Stimulated activated naive B cell treated with anti-CD40 and anti-IgM and Interleukin-4, amounts not matched to agents 10 μg/mL and 1 μg/mL and 100 μg/mL, for 72 hours (primary cell): ENCODE measurements at regions not wholly inside any gene's neighbourhood (a gene's known extent, or its start where the extent isn't known, plus 50 kb on each side); places are given as distances from the start of the nearest gene placed in this dataset.
"Not testable (repeated sequence)": the region's sequence is repeated elsewhere in the genome, so short reads cannot be mapped to it uniquely, and the experiment has no call there.

Experiments
- ATAC-seq, 2 donors: fragments of 150-1000 bp; cut with Tn5 transposase; replicated peaks; 2 replicates each; pipeline ENCODE4 v1.10.0; 2021; ENCODE audit warnings: moderate library complexity in 1 of 2
- DNase-seq: peaks from one replicate; pipeline ENCODE4 v3.0.0; 2021
- H3K27ac Mint-ChIP-seq: one replicate; pipeline ENCODE4 v1.8.0; 2022; ENCODE audit warnings: mild to moderate bottlenecking, mixed read lengths
- H3K27me3 Mint-ChIP-seq, 2 donors: one replicate each; pipeline ENCODE4 v1.8.0; 2022; ENCODE audit warnings: mixed read lengths in 2 of 2
- H3K36me3 Mint-ChIP-seq, 2 donors: one replicate each; pipeline ENCODE4 v1.8.0; 2022; ENCODE audit warnings: mixed read lengths in 2 of 2, mild to moderate bottlenecking in 1 of 2
- H3K4me1 Mint-ChIP-seq, 2 donors: one replicate each; pipeline ENCODE4 v1.8.0; 2022; ENCODE audit warnings: mixed read lengths in 2 of 2, mild to moderate bottlenecking in 1 of 2
- H3K4me3 Mint-ChIP-seq, 2 donors: one replicate each; pipeline ENCODE4 v1.8.0; 2022; ENCODE audit warnings: mild to moderate bottlenecking in 2 of 2, mixed read lengths in 2 of 2, moderate library complexity in 1 of 2
- H3K9me3 Mint-ChIP-seq, 2 donors: one replicate each; pipeline ENCODE4 v1.8.0; 2022; ENCODE audit warnings: mixed read lengths in 2 of 2, mild to moderate bottlenecking in 1 of 2

GRCh38 chr10:23643111-23643780, 204.4 kb downstream of the OTUD1 start:
- ATAC-seq (no peak), DNase-seq (no peak)
- H3K9me3 Mint-ChIP-seq = peaks cover 0 to under 1% of the 10 kb centered on the region in 2 donors
- no peak overlapping the region for H3K27ac Mint-ChIP-seq
- no peaks in the 10 kb centered on the region for H3K36me3 Mint-ChIP-seq
- H3K4me1 Mint-ChIP-seq = no peaks in the 10 kb centered on the region
- peaks cover 12 to 24% of the 10 kb centered on the region in 2 donors for H3K27me3 Mint-ChIP-seq
- no peak overlapping the region for H3K4me3 Mint-ChIP-seq

DNA sequence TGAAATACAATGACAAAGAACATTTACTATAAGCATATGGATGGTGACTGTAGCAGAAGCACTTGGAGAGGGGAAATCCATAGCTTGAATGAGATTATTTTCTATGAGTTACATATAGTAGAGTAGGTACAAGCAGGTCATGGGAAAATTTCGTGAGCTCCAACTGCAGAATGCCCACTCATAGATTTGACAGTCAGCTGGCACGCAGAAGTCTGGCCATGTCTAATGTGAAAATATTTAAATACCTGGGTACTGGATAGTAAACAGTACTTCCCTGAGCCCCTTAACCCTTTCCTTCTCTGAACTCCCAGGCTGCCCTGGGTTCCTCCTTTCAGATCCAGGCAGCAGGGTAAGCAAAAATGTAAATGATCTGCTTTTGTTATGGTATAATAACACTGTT, 209.7 kb downstream of the OTUD1 start:
- no peaks in the 10 kb centered on the region for H3K9me3 Mint-ChIP-seq
- no peak overlapping the region for H3K27ac Mint-ChIP-seq
- ATAC-seq (no peak), DNase-seq (no peak)
- no peaks in the 10 kb centered on the region for H3K36me3 Mint-ChIP-seq
- H3K4me3 Mint-ChIP-seq = no peak overlapping the region
- peaks cover 12 to 18% of the 10 kb centered on the region in 2 donors for H3K27me3 Mint-ChIP-seq
- no peaks in the 10 kb centered on the region for H3K4me1 Mint-ChIP-seq

DNA sequence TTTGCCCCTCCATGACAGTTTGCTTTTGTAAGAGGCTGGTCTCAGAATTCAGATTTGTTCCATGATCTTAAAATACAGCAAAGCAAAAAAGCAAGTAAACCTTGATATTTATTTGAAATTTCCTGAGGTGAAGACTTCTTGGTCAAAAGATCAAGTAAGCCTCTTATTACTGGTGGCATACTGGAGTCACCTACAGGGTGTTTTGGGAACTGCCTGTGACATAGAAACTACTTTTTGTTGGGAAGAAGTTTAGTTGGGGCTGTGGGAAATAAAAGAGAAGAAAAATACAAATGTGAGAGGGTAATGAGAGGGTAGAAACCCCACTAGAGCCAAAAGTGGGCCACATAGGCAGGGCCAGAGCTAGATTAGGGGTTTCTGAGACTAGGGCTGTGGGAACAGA, 217.9 kb downstream of the OTUD1 start:
- H3K36me3 Mint-ChIP-seq = no peaks in the 10 kb centered on the region
- H3K27ac Mint-ChIP-seq = no peak overlapping the region
- no peaks in the 10 kb centered on the region for H3K9me3 Mint-ChIP-seq
- DNase-seq = no peak
- H3K27me3 Mint-ChIP-seq = peaks cover 0 to 23% of the 10 kb centered on the region in 2 donors
- no peaks in the 10 kb centered on the region for H3K4me1 Mint-ChIP-seq
- no peak for ATAC-seq
- H3K4me3 Mint-ChIP-seq = no peak overlapping the region

GRCh38 chr10:23657677-23658076, 218.8 kb downstream of the OTUD1 start:
- no peak for ATAC-seq
- no peaks in the 10 kb centered on the region for H3K9me3 Mint-ChIP-seq
- H3K36me3 Mint-ChIP-seq = no peaks in the 10 kb centered on the region
- no peak overlapping the region for H3K4me3 Mint-ChIP-seq
- DNase-seq = no peak
- no peaks in the 10 kb centered on the region for H3K4me1 Mint-ChIP-seq
- H3K27me3 Mint-ChIP-seq = peaks cover 0 to 23% of the 10 kb centered on the region in 2 donors
- H3K27ac Mint-ChIP-seq = no peak overlapping the region

DNA sequence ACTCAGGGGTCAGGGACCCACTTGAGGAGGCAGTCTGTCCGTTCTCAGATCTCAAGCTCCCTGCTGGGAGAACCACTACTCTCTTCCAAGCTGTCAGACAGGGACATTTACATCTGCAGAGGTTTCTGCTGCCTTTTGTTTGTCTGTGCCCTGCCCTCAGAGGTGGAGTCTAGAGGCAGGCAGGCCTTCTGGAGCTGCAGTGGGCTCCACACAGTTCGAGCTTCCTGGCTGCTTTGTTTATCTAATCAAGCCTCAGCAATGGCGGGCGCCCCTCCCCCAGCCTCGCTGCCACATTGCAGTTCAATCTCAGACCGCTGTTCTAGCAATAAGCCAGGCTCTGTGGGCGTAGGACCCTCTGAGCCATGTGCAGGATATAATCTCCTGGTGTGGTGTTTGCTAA, 233.0 kb downstream of the OTUD1 start:
- H3K36me3 Mint-ChIP-seq, H3K4me3 Mint-ChIP-seq, ATAC-seq, H3K4me1 Mint-ChIP-seq, H3K27ac Mint-ChIP-seq, H3K9me3 Mint-ChIP-seq, DNase-seq: not testable (repeated sequence)
- H3K27me3 Mint-ChIP-seq = peaks cover 11 to 14% of the 10 kb centered on the region in 2 donors

DNA sequence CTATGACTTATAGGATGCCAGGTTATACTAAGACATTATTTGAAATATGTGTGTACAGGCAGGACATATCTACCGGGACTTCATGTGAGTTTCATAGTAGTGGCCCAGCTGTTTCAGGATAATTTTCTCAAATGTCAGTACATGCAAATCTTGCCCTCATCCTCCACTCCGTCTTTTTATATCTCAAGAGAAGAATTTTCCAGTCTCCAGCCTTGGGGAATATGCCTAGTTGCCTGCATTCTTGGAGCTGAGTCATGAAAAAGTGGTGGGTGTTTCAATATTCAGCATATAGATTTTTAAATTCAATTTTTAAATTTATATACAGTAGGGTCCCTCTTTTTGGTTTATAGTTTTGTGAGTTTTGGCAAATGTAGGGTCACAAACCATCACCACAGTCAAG, 236.7 kb downstream of the OTUD1 start:
- peaks cover 0 to 3% of the 10 kb centered on the region in 2 donors for H3K9me3 Mint-ChIP-seq
- no peak overlapping the region for H3K4me3 Mint-ChIP-seq
- ATAC-seq = no peak
- H3K27ac Mint-ChIP-seq = no peak overlapping the region
- peaks cover 11 to 14% of the 10 kb centered on the region in 2 donors for H3K27me3 Mint-ChIP-seq
- no peaks in the 10 kb centered on the region for H3K36me3 Mint-ChIP-seq
- H3K4me1 Mint-ChIP-seq = no peaks in the 10 kb centered on the region
- DNase-seq = no peak

DNA sequence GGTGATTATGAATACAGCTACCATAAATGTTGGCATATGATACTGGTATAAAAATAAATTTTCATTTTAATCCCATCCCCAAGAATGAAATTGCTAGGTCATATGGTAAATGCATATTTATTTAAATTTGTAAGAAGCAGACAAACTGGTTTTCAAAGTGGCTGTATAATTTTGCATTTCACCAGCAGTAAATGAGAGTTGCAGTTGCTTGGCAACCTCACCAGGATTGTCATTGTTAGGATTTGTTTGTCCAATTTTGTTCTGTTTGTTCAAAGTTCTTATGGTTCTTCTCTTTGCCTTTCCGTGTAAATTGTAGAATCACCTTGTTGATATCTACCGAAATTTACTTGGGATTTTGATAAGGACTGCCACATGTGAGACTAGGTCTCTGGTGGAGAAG, 237.4 kb downstream of the OTUD1 start:
- peaks cover 7 to 8% of the 10 kb centered on the region in 2 donors for H3K27me3 Mint-ChIP-seq
- no peaks in the 10 kb centered on the region for H3K36me3 Mint-ChIP-seq
- peaks cover 0 to 4% of the 10 kb centered on the region in 2 donors for H3K9me3 Mint-ChIP-seq
- H3K4me1 Mint-ChIP-seq = no peaks in the 10 kb centered on the region
- no peak for ATAC-seq
- no peak overlapping the region for H3K27ac Mint-ChIP-seq
- H3K4me3 Mint-ChIP-seq = no peak overlapping the region
- DNase-seq = no peak

GRCh38 chr10:23686722-23687121, 247.8 kb downstream of the OTUD1 start:
- H3K4me3 Mint-ChIP-seq = no peak overlapping the region
- H3K27me3 Mint-ChIP-seq = peaks cover 24 to 29% of the 10 kb centered on the region in 2 donors
- H3K36me3 Mint-ChIP-seq = no peaks in the 10 kb centered on the region
- peaks cover 0 to 1% of the 10 kb centered on the region in 2 donors for H3K9me3 Mint-ChIP-seq
- H3K4me1 Mint-ChIP-seq = no peaks in the 10 kb centered on the region
- no peak for DNase-seq
- H3K27ac Mint-ChIP-seq = no peak overlapping the region
- no peak for ATAC-seq

GRCh38 chr10:23692736-23693135, 253.9 kb downstream of the OTUD1 start:
- DNase-seq (no peak), ATAC-seq (no peak)
- Mint-ChIP-seq H3K9me3 (peaks cover 0 to 1% of the 10 kb centered on the region in 2 donors), H3K4me3 (no peak overlapping the region), H3K36me3 (no peaks in the 10 kb centered on the region), H3K4me1 (peaks cover 11 to 19% of the 10 kb centered on the region in 2 donors), H3K27ac (no peak overlapping the region), H3K27me3 (peaks cover 59 to 60% of the 10 kb centered on the region in 2 donors)

GRCh38 chr10:23693501-23693901, 254.6 kb downstream of the OTUD1 start:
- ATAC-seq (no peak), DNase-seq (no peak)
- Mint-ChIP-seq H3K4me3 (no peak overlapping the region), H3K27me3 (peaks cover 58 to 65% of the 10 kb centered on the region in 2 donors), H3K4me1 (peaks cover 11 to 19% of the 10 kb centered on the region in 2 donors), H3K36me3 (no peaks in the 10 kb centered on the region), H3K27ac (no peak overlapping the region), H3K9me3 (peaks cover 0 to 1% of the 10 kb centered on the region in 2 donors)

GRCh38 chr10:23693925-23694324, 255.1 kb downstream of the OTUD1 start:
- Mint-ChIP-seq H3K27ac (no peak overlapping the region), H3K36me3 (no peaks in the 10 kb centered on the region), H3K9me3 (peaks cover 0 to 1% of the 10 kb centered on the region in 2 donors), H3K4me1 (peaks cover 11 to 19% of the 10 kb centered on the region in 2 donors), H3K27me3 (peaks cover 62 to 67% of the 10 kb centered on the region in 2 donors), H3K4me3 (no peak overlapping the region)
- ATAC-seq (no peak), DNase-seq (no peak)

- Mint-ChIP-seq H3K9me3 (peaks cover 0 to 1% of the 10 kb centered on the region in 2 donors), H3K4me1 (peaks cover 11 to 19% of the 10 kb centered on the region in 2 donors), H3K27ac (no peak overlapping the region), H3K36me3 (no peaks in the 10 kb centered on the region), H3K4me3 (peak overlapping the region in 1 of 2 donors; percentile 44), H3K27me3 (peaks cover 64 to 66% of the 10 kb centered on the region in 2 donors)
- ATAC-seq = no peak
- no peak for DNase-seq
Measured at GRCh38 chr10:23694446-23694920, 255.6 kb downstream of the OTUD1 start.

DNA sequence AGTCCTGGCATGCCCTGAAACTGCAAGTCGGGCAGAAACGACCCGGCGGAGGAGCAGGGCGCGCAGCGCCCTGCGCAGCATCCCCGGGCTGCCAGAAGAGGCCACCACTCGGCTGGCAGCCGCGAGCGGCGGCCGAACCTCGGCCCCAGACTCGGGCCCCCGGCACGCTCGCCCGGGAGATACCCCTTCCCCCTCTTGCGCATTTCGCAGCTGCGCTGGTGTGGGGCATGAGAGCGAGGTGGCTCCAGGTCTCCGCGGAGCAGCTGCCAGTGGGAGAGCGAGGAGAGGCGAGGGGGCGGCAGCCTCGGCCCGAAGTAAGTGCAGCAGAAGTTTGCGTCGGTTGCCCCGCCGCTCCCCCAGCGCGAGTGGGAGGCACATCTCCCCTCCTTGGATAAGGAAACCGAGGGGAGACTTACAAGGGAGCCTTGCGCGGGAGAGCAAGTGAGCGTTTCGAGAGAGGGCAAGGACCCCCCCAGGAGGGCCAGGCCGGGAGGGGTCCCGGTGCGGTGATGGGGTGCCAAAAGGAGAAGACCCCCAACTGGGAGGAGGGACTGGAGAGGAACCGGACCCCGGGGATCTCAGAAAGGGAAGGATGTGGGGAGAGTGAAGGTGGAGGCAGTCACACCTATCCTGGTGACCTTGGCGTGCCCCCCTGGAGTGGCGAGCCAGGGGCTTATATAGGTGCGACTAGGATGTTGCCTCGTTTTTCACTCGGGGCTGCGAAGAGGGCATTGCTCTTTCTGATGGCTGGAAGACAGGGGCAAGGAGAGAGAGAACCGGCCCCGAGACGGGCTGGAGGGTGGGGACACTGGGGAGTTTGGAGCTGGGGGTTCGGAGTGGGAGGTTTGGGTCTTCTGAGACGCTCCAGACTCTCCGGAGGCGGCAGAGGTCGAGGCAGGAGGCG, 256.3 kb downstream of the OTUD1 start:
- no peak for ATAC-seq
- peak overlapping the region in 1 of 2 donors; percentile 41 for H3K4me3 Mint-ChIP-seq
- peaks cover 64 to 65% of the 10 kb centered on the region in 2 donors for H3K27me3 Mint-ChIP-seq
- peaks cover 0 to 1% of the 10 kb centered on the region in 2 donors for H3K9me3 Mint-ChIP-seq
- H3K4me1 Mint-ChIP-seq = peaks cover 11 to 19% of the 10 kb centered on the region in 2 donors
- peak overlapping the region; percentile 57 for H3K27ac Mint-ChIP-seq
- DNase-seq = no peak
- H3K36me3 Mint-ChIP-seq = no peaks in the 10 kb centered on the region

GRCh38 chr10:23695825-23696420, 257.0 kb downstream of the OTUD1 start:
- Mint-ChIP-seq H3K4me1 (peaks cover 11 to 19% of the 10 kb centered on the region in 2 donors), H3K9me3 (no peaks in the 10 kb centered on the region), H3K27me3 (peaks cover 67 to 68% of the 10 kb centered on the region in 2 donors), H3K36me3 (no peaks in the 10 kb centered on the region), H3K4me3 (peak overlapping the region in 1 of 2 donors; percentile 40), H3K27ac (no peak overlapping the region)
- DNase-seq = no peak
- ATAC-seq = no peak
